SIG-M5 treated with dmso at 0.1 percent for 504 hours (cell line): ENCODE measurements at regions not wholly inside any gene's neighbourhood (a gene's known extent, or its start where the extent isn't known, plus 50 kb on each side); places are given as distances from the start of the nearest gene placed in this dataset.
A peak's percentile ranks its signal among the peaks of the same experiment; 100 is the strongest.
"Not testable (repeated sequence)": the region's sequence is repeated elsewhere in the genome, so short reads cannot be mapped to it uniquely, and the experiment has no call there.

Experiments used
- DNase-seq: peaks from one replicate; lab custom pipeline; 2025; ENCODE audit not compliant: unreplicated experiment; lab: John Stamatoyannopoulos, UW

- DNase-seq: no peak
These were observed 322.1 kb upstream of the MEX3C start for GRCh38 chr18:51519571-51519970.

- DNase-seq: no peak
These were observed 323.2 kb upstream of the MEX3C start for GRCh38 chr18:51520676-51521180.

- no peak for DNase-seq
These were observed 324.9 kb upstream of the MEX3C start for GRCh38 chr18:51522338-51522737.

GRCh38 chr18:51522821-51523220 lies 325.3 kb upstream of the MEX3C start:
- DNase-seq: no peak

- DNase-seq: no peak
These were observed 326.2 kb upstream of the MEX3C start for GRCh38 chr18:51523671-51524070.

GRCh38 chr18:51525453-51526225 lies 328.2 kb upstream of the MEX3C start:
- no peak for DNase-seq

GRCh38 chr18:51527826-51528225 lies 330.3 kb upstream of the MEX3C start:
- no peak for DNase-seq

GRCh38 chr18:51531501-51531900 lies 334.0 kb upstream of the MEX3C start:
- DNase-seq: peak; percentile 2

GRCh38 chr18:51537487-51537886 lies 340.0 kb upstream of the MEX3C start:
- DNase-seq: peak; percentile 10

GRCh38 chr18:51540562-51540961 lies 343.1 kb upstream of the MEX3C start:
- DNase-seq: no peak

- DNase-seq: no peak
These were observed 343.7 kb upstream of the MEX3C start for GRCh38 chr18:51541230-51541629.

GRCh38 chr18:51543658-51544155 lies 346.2 kb upstream of the MEX3C start:
- DNase-seq: no peak

- DNase-seq: no peak
These were observed 348.0 kb upstream of the MEX3C start for GRCh38 chr18:51545446-51545845.

- DNase-seq: no peak
These were observed 361.9 kb upstream of the MEX3C start for GRCh38 chr18:51559198-51559901.

- no peak for DNase-seq
These were observed 362.4 kb upstream of the MEX3C start for GRCh38 chr18:51559902-51560287.

GRCh38 chr18:51561821-51562220 lies 364.3 kb upstream of the MEX3C start:
- no peak for DNase-seq

- no peak for DNase-seq
These were observed 365.4 kb upstream of the MEX3C start for GRCh38 chr18:51562866-51563265.

GRCh38 chr18:51563396-51563795 lies 365.9 kb upstream of the MEX3C start:
- DNase-seq: no peak

- DNase-seq: no peak
These were observed 370.7 kb upstream of the MEX3C start for GRCh38 chr18:51568151-51568550.

GRCh38 chr18:51569153-51569552 lies 371.7 kb upstream of the MEX3C start:
- DNase-seq: no peak

GRCh38 chr18:51569561-51569960 lies 372.1 kb upstream of the MEX3C start:
- no peak for DNase-seq

- DNase-seq: not testable (repeated sequence)
These were observed 372.6 kb upstream of the MEX3C start for GRCh38 chr18:51570071-51570470.
